K562 (cell line): ENCODE measurements at regions not wholly inside any gene's neighbourhood (a gene's known extent, or its start where the extent isn't known, plus 50 kb on each side); places are given as distances from the start of the nearest gene placed in this dataset.

Experiments
- ATAC-seq: fragments of 200-7000 bp; cut with Tn5 transposase; 3 replicates; pipeline ENCODE4 v1.9.1; 2020; ENCODE audit warnings: moderate library complexity
- BruUV-seq: library from RNA; stranded (reverse); fragments of 400-500 nt; replicated peaks from 2 replicates; lab custom pipeline; 2021; lab: Mats Ljungman, UMichigan
- CTCF ChIA-PET: fragments of 300-600 bp; formaldehyde crosslinking; extraction: SDS; loops from one replicate; lab custom pipeline; 2021; ENCODE audit warnings: low intra/inter-chr PET ratio; lab: Yijun Ruan, JAX
- POLR2A ChIA-PET: fragments of 300-600, 350-650 bp; sonication (Branson Sonifier 250); formaldehyde crosslinking; extraction: SDS; loops from one replicate; lab custom pipeline; 2021; ENCODE audit warnings: antibody characterized with exemption, inconsistent platforms; lab: Yijun Ruan, JAX
- DNase-seq, 4 experiments: peaks; one replicate each; pipeline versions ENCODE4 v3.0.0 to v3.0.0-alpha.2; 2011 to 2018; ENCODE audit warnings: low spot score in 3 of 4, mixed read lengths in 3 of 4; ENCODE audit errors: extremely low read depth in 1 of 4
- FAIRE-seq: peaks from 2 replicates; lab custom pipeline; 2011; peaks lifted over from hg19 to GRCh38; lab: Jason Lieb, UNC
- H2AFZ ChIP-seq: 2 replicates; pipeline ENCODE4 v1.6.0; 2011; ENCODE audit warnings: low read depth, low read length, control low read depth, inconsistent platforms
- H3K27ac ChIP-seq: fragments of 200-600 bp; 3 replicates; pipeline ENCODE4 v1.8.0; 2011; ENCODE audit warnings: low read depth, mild to moderate bottlenecking, control low read depth, inconsistent platforms, low read length, moderate library complexity, mixed read lengths; ENCODE audit errors: extremely low read depth
- H3K27me3 ChIP-seq, 2 experiments: fragments of 300-600 bp in 1 of 2; 2 replicates in 1 of 2; 3 replicates in 1 of 2; pipeline versions ENCODE4 v1.6.0 to v1.8.0; 2011; ENCODE audit warnings: inconsistent platforms in 2 of 2, low read length in 2 of 2, mild to moderate bottlenecking in 1 of 2, mixed read lengths in 1 of 2, moderate library complexity in 1 of 2; ENCODE audit not compliant: control insufficient read depth in 2 of 2, insufficient read depth in 2 of 2
- H3K36me3 ChIP-seq: fragments of 300-600 bp; 3 replicates; pipeline ENCODE4 v1.8.0; 2011; ENCODE audit warnings: mild to moderate bottlenecking, low read length, inconsistent platforms; ENCODE audit not compliant: control insufficient read depth, insufficient read depth
- H3K4me1 ChIP-seq, 2 experiments: fragments of 200-600 bp in 1 of 2; replicated peaks in 1 of 2; 2 replicates in 1 of 2; 3 replicates in 1 of 2; pipeline versions ENCODE4 v1.5.1 to v1.8.0; 2011; ENCODE audit warnings: inconsistent platforms in 2 of 2, low read length in 2 of 2, mild to moderate bottlenecking in 1 of 2, mixed read lengths in 1 of 2, moderate library complexity in 1 of 2; ENCODE audit not compliant: control insufficient read depth in 2 of 2, insufficient read depth in 2 of 2
- H3K4me2 ChIP-seq: 2 replicates; pipeline ENCODE4 v1.6.1; 2011; ENCODE audit warnings: low read length, control low read depth, inconsistent platforms, mixed read lengths; ENCODE audit not compliant: insufficient read depth
- H3K4me3 ChIP-seq: fragments of 200-600 bp; sonication (generic), shearing (Covaris generic); 2 replicates; pipeline ENCODE4 v1.5.1; 2016; ENCODE audit warnings: control low read depth, inconsistent platforms
- H3K79me2 ChIP-seq: fragments of 200-600 bp; 3 replicates; pipeline ENCODE4 v1.8.0; 2011; ENCODE audit warnings: low read length, inconsistent platforms; ENCODE audit not compliant: control insufficient read depth, insufficient read depth
- H3K9ac ChIP-seq, 2 experiments: 2 replicates each; pipeline versions ENCODE4 v1.6.0 to v1.6.1; 2011; ENCODE audit warnings: low read depth in 2 of 2, low read length in 2 of 2, control low read depth in 1 of 2, inconsistent platforms in 1 of 2, mild to moderate bottlenecking in 1 of 2, mixed read lengths in 1 of 2; ENCODE audit not compliant: insufficient read depth in 1 of 2
- H3K9me1 ChIP-seq: one replicate; pipeline ENCODE4 v1.6.0; 2011; ENCODE audit warnings: inconsistent platforms, mild to moderate bottlenecking, low read length, moderate library complexity; ENCODE audit not compliant: control insufficient read depth, insufficient read depth
- H3K9me3 ChIP-seq: replicated peaks from 2 replicates; pipeline ENCODE4 v1.5.1; 2011; ENCODE audit warnings: low read depth, low read length, inconsistent platforms; ENCODE audit not compliant: control insufficient read depth, insufficient read depth
- H4K20me1 ChIP-seq: replicated peaks from 2 replicates; pipeline ENCODE4 v1.6.1; 2011; ENCODE audit warnings: low read length, inconsistent platforms, mixed read lengths; ENCODE audit not compliant: control insufficient read depth, insufficient read depth
- AFF4 ChIP-seq: sonication (generic); formaldehyde crosslinking; IDR thresholded peaks from 2 replicates; pipeline ENCODE4 v1.8.0; 2023; ENCODE audit warnings: mild to moderate bottlenecking, missing genetic modification reagents
- ARID2 ChIP-seq: fragments of 450-650 bp; IDR thresholded peaks from 2 replicates; pipeline ENCODE4 v1.6.1; 2017; ENCODE audit warnings: antibody characterized with exemption, mild to moderate bottlenecking
- CBX1 ChIP-seq: sonication (generic); IDR thresholded peaks from 2 replicates; pipeline ENCODE4 v1.6.1; 2016; ENCODE audit warnings: antibody characterized with exemption, low read depth, mild to moderate bottlenecking
- EGR1 ChIP-seq: fragments of 450-650 bp; conservative IDR thresholded peaks from 2 replicates; pipeline ENCODE4 v1.6.1; 2017; ENCODE audit warnings: mild to moderate bottlenecking
- GTF2A2 ChIP-seq: IDR thresholded peaks from 2 replicates; pipeline ENCODE4 v1.6.1; 2016; ENCODE audit warnings: mild to moderate bottlenecking, missing genetic modification characterization, missing compliant biosample characterization
- HMGXB4 ChIP-seq: sonication (generic); formaldehyde crosslinking; IDR thresholded peaks from 2 replicates; pipeline ENCODE4 v1.8.1; 2023; ENCODE audit warnings: mild to moderate bottlenecking, missing genetic modification reagents
- KHSRP ChIP-seq: fragments of 450-650 bp; IDR thresholded peaks from 2 replicates; pipeline ENCODE4 v1.6.1; 2017
- KLF13 ChIP-seq: fragments of 450-650 bp; IDR thresholded peaks from 2 replicates; pipeline ENCODE4 v1.6.1; 2016; ENCODE audit warnings: missing genetic modification characterization, low read depth, mild to moderate bottlenecking, missing compliant biosample characterization, moderate library complexity, borderline replicate concordance
- POLR2AphosphoS5 ChIP-seq: IDR thresholded peaks from 2 replicates; pipeline ENCODE4 v1.6.1; 2011; ENCODE audit warnings: mild to moderate bottlenecking, low read depth, low read length, moderate library complexity; ENCODE audit not compliant: control insufficient read depth, insufficient read depth
- RBM22 ChIP-seq: fragments of 200-400 bp; formaldehyde crosslinking; IDR thresholded peaks from 2 replicates; pipeline ENCODE4 v1.6.1; 2018; ENCODE audit warnings: low read length, low read depth; ENCODE audit not compliant: poor library complexity, severe bottlenecking
- SFPQ ChIP-seq: fragments of 200-400 bp; formaldehyde crosslinking; IDR thresholded peaks from 2 replicates; pipeline ENCODE4 v1.6.1; 2017; ENCODE audit warnings: mild to moderate bottlenecking, low read depth, low read length, moderate library complexity
- SIX5 ChIP-seq, 2 experiments: IDR thresholded peaks; 2 replicates each; pipeline ENCODE4 v1.6.1; 2011; ENCODE audit warnings: low read length in 2 of 2, borderline replicate concordance in 1 of 2, low read depth in 1 of 2, mild to moderate bottlenecking in 1 of 2, moderate library complexity in 1 of 2; ENCODE audit not compliant: insufficient read depth in 1 of 2
- ZNF699 ChIP-seq: fragments of 250-450 bp; sonication (Bioruptor Pico); IDR thresholded peaks from 2 replicates; pipeline ENCODE4 v1.8.0; 2021; ENCODE audit warnings: mild to moderate bottlenecking, moderate library complexity; ENCODE audit not compliant: insufficient replicate concordance
- WGBS: fragments of 100-300 bp; shearing (Covaris generic); methylation state at CpG from one replicate; pipeline ENCODE4 v1.1.6; 2016; ENCODE audit warnings: low coverage, mixed read lengths; ENCODE audit not compliant: insufficient coverage; ENCODE audit errors: missing lambda C conversion rate; 5-methylcytosine and 5-hydroxymethylcytosine counted together
- in situ Hi-C: fragments of 300-500 bp; cut with MboI; formaldehyde crosslinking; loops from 4 replicates; pipeline ENCODE4 v1.15.0; 2018; ENCODE audit warnings: inconsistent platforms, mixed read lengths
- intact Hi-C: fragments of 100-400 bp; cut with micrococcal nuclease; formaldehyde crosslinking; loops from 2 replicates; pipeline ENCODE4 v1.14.2; 2022
- TF ChIP-seq, protein P1 (sequence below): fragments of 250-450 bp; sonication (Bioruptor Pico); IDR thresholded peaks from 2 replicates; pipeline ENCODE4 v1.8.0; 2022; ENCODE audit warnings: moderate library complexity, mild to moderate bottlenecking, inconsistent platforms

- Histone ChIP-seq H3K4me1 (0 out of 5 replicates have a peak, but pooled peaks cover 0 to 4% of the 10 kb centered on the region in 2 experiments), H4K20me1 (no peaks in the 10 kb centered on the region), H3K4me3 (no peak overlapping the region), H2AFZ (no peak overlapping the region), H3K36me3 (no peaks in the 10 kb centered on the region), H3K9me1 (no peaks in the 10 kb centered on the region), H3K79me2 (no peaks in the 10 kb centered on the region), H3K27ac (no peak overlapping the region), H3K9me3 (no peaks in the 10 kb centered on the region), H3K27me3 (no peaks in the 10 kb centered on the region; a peak in 1 of 5 replicates), H3K9ac (no peak overlapping the region), H3K4me2 (no peak overlapping the region)
- ChIA-PET POLR2A (interaction anchor here (0.6 kb wide), 1 partner anchor 163 kb away, joined by 3 read pairs; no protein-coding TSS in a partner anchor), CTCF (no interaction called here)
- intact Hi-C loops = no loop called here
- no TSS peak for BruUV-seq
- no peak for ATAC-seq
- in situ Hi-C loops = no loop called here
- no peak for DNase-seq
- FAIRE-seq = no peak
- 0% methylated on average over 3 of the region's 3 CpGs for WGBS
- TF ChIP-seq AFF4 (CRISPR knock-in tag) = no peak
- no peak for TF ChIP-seq ZNF699 (CRISPR knock-in tag)
- no peak for TF ChIP-seq GTF2A2 (tag)
- TF ChIP-seq, protein P1, sequence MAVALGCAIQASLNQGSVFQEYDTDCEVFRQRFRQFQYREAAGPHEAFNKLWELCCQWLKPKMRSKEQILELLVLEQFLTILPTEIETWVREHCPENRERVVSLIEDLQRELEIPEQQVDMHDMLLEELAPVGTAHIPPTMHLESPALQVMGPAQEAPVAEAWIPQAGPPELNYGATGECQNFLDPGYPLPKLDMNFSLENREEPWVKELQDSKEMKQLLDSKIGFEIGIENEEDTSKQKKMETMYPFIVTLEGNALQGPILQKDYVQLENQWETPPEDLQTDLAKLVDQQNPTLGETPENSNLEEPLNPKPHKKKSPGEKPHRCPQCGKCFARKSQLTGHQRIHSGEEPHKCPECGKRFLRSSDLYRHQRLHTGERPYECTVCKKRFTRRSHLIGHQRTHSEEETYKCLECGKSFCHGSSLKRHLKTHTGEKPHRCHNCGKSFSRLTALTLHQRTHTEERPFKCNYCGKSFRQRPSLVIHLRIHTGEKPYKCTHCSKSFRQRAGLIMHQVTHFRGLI (CRISPR knock-in tag) = no peak
- no peak for TF ChIP-seq HMGXB4 (CRISPR knock-in tag)
- no peak for TF ChIP-seq ARID2
- TF ChIP-seq KLF13 (tag) = no peak
- no peak for TF ChIP-seq RBM22
- no peak for TF ChIP-seq POLR2AphosphoS5
- no peak for TF ChIP-seq CBX1
- TF ChIP-seq KHSRP = no peak
- no peak for TF ChIP-seq EGR1
- no peak for TF ChIP-seq SIX5 (IDR thresholded peaks at IDR 0.05; ENCODE audit: borderline replicate concordance in 1 of 2, insufficient read depth in 1 of 2, low read depth in 1 of 2, low read length in 2 of 2)
- no peak for TF ChIP-seq SFPQ
Measured at GRCh38 chr10:78191301-78191700, 157.6 kb downstream of the RPS24 start.
